ENCODE measurements at regions not wholly inside any gene's neighbourhood (a gene's known extent, or its start where the extent isn't known, plus 50 kb on each side); places are given as distances from the start of the nearest gene placed in this dataset.
A peak's percentile ranks its signal among the peaks of the same experiment; 100 is the strongest.

- DNase-seq (ENCODE audit: low read depth), result no peak
Measured at GRCh38 chr6:156557911-156558259, 219.3 kb upstream of the ARID1B start.

DNA sequence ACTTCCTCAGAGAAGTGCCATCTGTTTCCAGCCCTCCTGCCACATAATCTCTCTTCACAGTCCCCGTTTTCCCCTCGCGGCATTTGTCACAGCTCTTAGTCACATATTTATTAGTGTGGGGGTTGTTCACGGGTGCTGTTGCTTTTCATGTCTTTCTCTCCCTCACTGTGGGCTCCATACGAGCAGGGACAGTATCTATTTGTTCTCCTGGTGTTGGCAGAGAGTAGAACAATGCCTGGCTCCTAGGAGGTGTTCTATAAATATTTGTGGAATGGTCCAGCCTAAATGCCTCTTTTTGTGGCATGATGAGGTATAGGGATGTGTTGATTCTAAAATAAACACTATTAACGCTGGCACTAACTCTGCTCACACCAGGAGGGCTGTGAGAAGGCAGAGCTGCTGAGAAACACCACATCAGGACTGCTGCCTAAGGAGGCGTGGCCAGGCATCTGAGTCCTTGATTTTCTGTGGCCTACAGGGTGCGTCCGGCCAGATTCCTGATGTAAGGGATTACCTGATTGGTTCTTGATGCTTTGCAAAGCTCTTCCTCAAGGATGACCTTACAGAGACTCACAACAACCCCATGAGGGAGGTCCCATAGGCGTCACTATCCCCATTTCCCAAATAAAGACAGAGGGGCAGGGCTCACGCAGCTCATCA lies 219.8 kb upstream of the ARID1B start:
- no peak for TF ChIP-seq MYC (IDR thresholded peaks at IDR 0.05; ENCODE audit: low read depth, low read length)
- no peak for TF ChIP-seq CTCF (IDR thresholded peaks at IDR 0.05; ENCODE audit: low read depth, low read length)
- TF ChIP-seq, protein P1, sequence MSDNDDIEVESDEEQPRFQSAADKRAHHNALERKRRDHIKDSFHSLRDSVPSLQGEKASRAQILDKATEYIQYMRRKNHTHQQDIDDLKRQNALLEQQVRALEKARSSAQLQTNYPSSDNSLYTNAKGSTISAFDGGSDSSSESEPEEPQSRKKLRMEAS (IDR thresholded peaks at IDR 0.05; ENCODE audit: low read depth, low read length), result no peak
- no peak for TF ChIP-seq POLR2A (IDR thresholded peaks at IDR 0.05; ENCODE audit: extremely low read depth, insufficient read length)
- DNase-seq (ENCODE audit: low read depth), result no peak
- no peak overlapping the region for H3K4me3 ChIP-seq (ENCODE audit: low read depth, low read length)

More at GRCh38 chr6:156557911-156558259, 219.3 kb upstream of the ARID1B start:
- TF ChIP-seq CTCF (IDR thresholded peaks at IDR 0.05; ENCODE audit: low read depth, low read length), result no peak
- TF ChIP-seq MYC (IDR thresholded peaks at IDR 0.05; ENCODE audit: low read depth, low read length), result no peak
- no peak for TF ChIP-seq POLR2A (IDR thresholded peaks at IDR 0.05; ENCODE audit: extremely low read depth, insufficient read length)
- TF ChIP-seq, protein P1 (IDR thresholded peaks at IDR 0.05; ENCODE audit: low read depth, low read length), result no peak
- H3K4me3 ChIP-seq (ENCODE audit: low read depth, low read length), result no peak overlapping the region

GRCh38 chr6:156556811-156557210 lies 220.4 kb upstream of the ARID1B start:
- H3K4me3 ChIP-seq (ENCODE audit: low read depth, low read length), result no peak overlapping the region
- DNase-seq (ENCODE audit: low read depth), result no peak
- TF ChIP-seq POLR2A (IDR thresholded peaks at IDR 0.05; ENCODE audit: extremely low read depth, insufficient read length), result no peak
- no peak for TF ChIP-seq MYC (IDR thresholded peaks at IDR 0.05; ENCODE audit: low read depth, low read length)
- TF ChIP-seq, protein P1 (IDR thresholded peaks at IDR 0.05; ENCODE audit: low read depth, low read length), result no peak
- TF ChIP-seq CTCF (IDR thresholded peaks at IDR 0.05; ENCODE audit: low read depth, low read length), result no peak

GRCh38 chr6:156555116-156555515 lies 222.1 kb upstream of the ARID1B start:
- H3K4me3 ChIP-seq (ENCODE audit: low read depth, low read length), result no peak overlapping the region
- no peak for TF ChIP-seq MYC (IDR thresholded peaks at IDR 0.05; ENCODE audit: low read depth, low read length)
- TF ChIP-seq CTCF (IDR thresholded peaks at IDR 0.05; ENCODE audit: low read depth, low read length), result no peak
- TF ChIP-seq POLR2A (IDR thresholded peaks at IDR 0.05; ENCODE audit: extremely low read depth, insufficient read length), result no peak
- TF ChIP-seq, protein P1 (IDR thresholded peaks at IDR 0.05; ENCODE audit: low read depth, low read length), result no peak

DNA sequence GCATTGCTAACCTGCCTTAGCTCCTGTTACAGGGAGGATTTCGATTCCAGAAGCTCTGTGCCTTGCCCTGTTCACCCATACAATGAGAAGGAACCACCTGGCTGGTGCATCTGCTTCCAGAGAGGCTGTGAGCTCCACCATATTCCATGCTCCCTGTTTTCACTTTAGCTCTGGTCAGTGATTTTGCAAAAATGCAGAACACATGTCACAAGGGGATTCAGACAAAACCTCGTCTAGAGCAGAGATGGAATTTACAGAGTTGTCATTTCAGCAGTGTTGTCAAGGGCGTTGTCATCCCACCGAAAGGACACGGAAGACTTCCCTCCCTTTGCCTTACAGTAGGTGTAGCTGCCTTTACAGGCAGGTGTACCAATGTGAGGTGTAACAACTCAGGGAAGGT lies 223.0 kb upstream of the ARID1B start:
- TF ChIP-seq MYC (IDR thresholded peaks at IDR 0.05; ENCODE audit: low read depth, low read length), result no peak
- TF ChIP-seq POLR2A (IDR thresholded peaks at IDR 0.05; ENCODE audit: extremely low read depth, insufficient read length), result no peak
- TF ChIP-seq, protein P1 (IDR thresholded peaks at IDR 0.05; ENCODE audit: low read depth, low read length), result no peak
- TF ChIP-seq CTCF (IDR thresholded peaks at IDR 0.05; ENCODE audit: low read depth, low read length), result no peak
- H3K4me3 ChIP-seq (ENCODE audit: low read depth, low read length), result no peak overlapping the region
- DNase-seq (ENCODE audit: low read depth), result no peak

More at GRCh38 chr6:156555116-156555515, 222.1 kb upstream of the ARID1B start:
- peak; percentile 13 for DNase-seq (ENCODE audit: low read depth)
